KOPT-K1 (cell line): ENCODE measurements at regions not wholly inside any gene's neighbourhood (a gene's known extent, or its start where the extent isn't known, plus 50 kb on each side); places are given as distances from the start of the nearest gene placed in this dataset.
"Not testable (repeated sequence)": the region's sequence is repeated elsewhere in the genome, so short reads cannot be mapped to it uniquely, and the experiment has no call there.

ENCODE experiments used
- H3K27ac ChIP-seq: fragments of 200-600 bp; sonication (generic); 2 replicates; pipeline ENCODE4 v1.5.1; 2016; ENCODE audit warnings: antibody characterized with exemption, mild to moderate bottlenecking, low read depth, low read length; ENCODE audit not compliant: poor library complexity, severe bottlenecking
- H3K36me3 ChIP-seq: fragments of 200-600 bp; sonication (generic); 2 replicates; pipeline ENCODE4 v1.5.1; 2017; ENCODE audit warnings: antibody characterized with exemption, mild to moderate bottlenecking, low read length, moderate library complexity; ENCODE audit not compliant: insufficient read depth
- H3K9me3 ChIP-seq: fragments of 200-600 bp; sonication (generic); 2 replicates; pipeline ENCODE4 v1.5.1; 2017; ENCODE audit warnings: antibody characterized with exemption, low read length, mild to moderate bottlenecking; ENCODE audit not compliant: insufficient read depth, poor library complexity, severe bottlenecking

DNA sequence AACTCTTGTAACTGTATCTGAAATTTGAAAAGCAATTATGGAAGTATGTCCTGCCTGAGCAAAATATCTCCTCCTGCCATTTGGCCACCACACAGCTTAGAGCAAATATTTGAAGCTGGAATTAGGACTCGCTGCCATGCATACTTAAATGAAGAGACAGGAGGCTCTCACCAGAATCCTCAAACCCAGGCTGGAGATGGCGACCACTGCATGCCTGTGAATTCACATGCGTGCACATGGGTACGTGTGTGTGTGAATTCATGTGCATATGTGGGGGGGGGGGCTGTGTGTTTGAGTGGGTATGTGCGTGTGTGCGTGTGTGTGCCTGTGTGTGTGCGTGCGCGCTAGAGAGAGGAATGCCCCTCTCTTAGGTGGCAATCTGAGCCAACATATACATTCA, 84.1 kb upstream of the IRX1 start:
- no peaks in the 10 kb centered on the region for H3K36me3 ChIP-seq
- no peak overlapping the region for H3K27ac ChIP-seq
- no peaks in the 10 kb centered on the region for H3K9me3 ChIP-seq

DNA sequence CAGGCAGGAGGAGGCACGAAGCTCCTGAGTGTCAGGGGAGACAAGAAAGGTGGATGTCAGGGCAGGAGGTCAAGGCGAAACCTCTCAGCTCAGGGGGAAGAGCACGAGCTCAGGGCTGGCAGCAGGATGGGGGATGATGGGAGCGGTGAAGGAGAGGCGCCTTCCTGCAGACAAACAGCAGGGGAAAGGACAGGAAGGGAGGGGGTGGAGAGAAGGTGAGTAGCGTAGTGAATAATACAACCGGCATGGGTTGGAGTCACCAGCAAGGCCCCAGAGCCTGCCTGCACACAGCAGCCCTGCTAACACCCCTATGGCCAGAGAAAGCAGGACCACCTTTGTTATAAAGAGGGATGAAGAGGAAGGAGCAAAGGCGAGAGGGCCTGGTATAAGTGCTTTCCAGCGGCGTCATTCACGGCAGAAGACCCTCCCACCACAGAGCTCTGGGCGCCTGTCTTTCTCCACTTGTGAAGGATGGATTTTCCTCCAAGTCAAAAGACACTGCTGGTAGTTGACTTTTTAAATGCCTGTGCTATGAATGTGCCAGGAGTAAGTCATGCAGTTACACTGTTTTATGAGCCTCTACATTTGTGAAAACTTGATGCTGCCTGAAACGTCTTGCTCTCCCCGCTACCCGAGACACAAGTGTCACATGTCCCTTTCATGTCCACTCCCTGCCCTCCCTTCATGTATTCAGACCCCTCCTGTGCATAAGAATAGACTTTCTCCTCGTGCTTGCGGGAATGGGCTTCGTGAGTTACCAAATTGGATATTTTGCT, 84.8 kb upstream of the IRX1 start:
- Histone ChIP-seq H3K9me3 (no peaks in the 10 kb centered on the region), H3K36me3 (no peaks in the 10 kb centered on the region), H3K27ac (no peak overlapping the region)

DNA sequence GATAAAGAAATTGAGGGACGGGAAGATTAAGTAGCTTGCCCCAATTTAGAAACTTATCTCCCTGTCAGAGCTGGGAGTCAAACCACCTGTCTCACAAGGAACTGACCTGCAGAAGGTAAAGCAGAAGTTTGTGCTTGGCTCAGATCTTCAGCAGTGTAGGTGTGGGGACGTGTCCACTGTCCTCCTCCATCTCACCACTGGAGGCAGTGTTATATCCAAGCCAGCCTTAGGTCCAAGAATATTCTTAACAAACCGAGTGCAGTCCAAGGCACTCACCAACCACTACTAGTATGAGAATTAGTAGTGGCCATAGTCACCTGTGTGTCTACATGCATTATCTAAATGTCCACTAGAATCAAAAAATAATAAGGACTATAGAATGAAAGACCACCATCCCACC, 86.3 kb upstream of the IRX1 start:
- Histone ChIP-seq H3K9me3 (no peaks in the 10 kb centered on the region), H3K36me3 (no peaks in the 10 kb centered on the region), H3K27ac (no peak overlapping the region)

DNA sequence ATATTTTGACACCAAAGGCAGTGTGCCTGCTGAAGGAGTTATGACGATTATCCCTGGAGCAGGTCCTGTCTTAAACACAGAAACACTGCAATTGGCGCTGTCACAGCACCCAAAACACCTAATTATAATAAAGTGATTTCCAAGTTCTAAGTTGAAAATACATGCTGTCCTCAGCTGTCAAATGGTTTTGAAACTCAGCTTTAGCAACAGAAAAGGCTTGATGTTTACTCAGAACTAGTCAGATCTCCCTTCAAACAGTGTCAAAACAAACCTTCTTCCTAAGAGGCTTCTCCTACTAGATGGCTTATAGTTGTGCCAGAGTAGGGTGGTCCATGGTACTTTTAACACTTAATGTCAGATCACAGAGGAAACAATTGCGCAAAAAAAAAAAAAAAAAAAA, 87.2 kb upstream of the IRX1 start:
- H3K36me3 ChIP-seq, result no peaks in the 10 kb centered on the region
- no peaks in the 10 kb centered on the region for H3K9me3 ChIP-seq
- H3K27ac ChIP-seq, result no peak overlapping the region

GRCh38 chr5:3490957-3491507, 104.6 kb upstream of the IRX1 start:
- no peak overlapping the region for H3K27ac ChIP-seq
- H3K9me3 ChIP-seq, result no peaks in the 10 kb centered on the region
- H3K36me3 ChIP-seq, result no peaks in the 10 kb centered on the region

- H3K36me3 ChIP-seq, result no peaks in the 10 kb centered on the region
- H3K9me3 ChIP-seq, result no peaks in the 10 kb centered on the region
- no peak overlapping the region for H3K27ac ChIP-seq
These were observed 106.3 kb upstream of the IRX1 start for GRCh38 chr5:3489239-3489843.

DNA sequence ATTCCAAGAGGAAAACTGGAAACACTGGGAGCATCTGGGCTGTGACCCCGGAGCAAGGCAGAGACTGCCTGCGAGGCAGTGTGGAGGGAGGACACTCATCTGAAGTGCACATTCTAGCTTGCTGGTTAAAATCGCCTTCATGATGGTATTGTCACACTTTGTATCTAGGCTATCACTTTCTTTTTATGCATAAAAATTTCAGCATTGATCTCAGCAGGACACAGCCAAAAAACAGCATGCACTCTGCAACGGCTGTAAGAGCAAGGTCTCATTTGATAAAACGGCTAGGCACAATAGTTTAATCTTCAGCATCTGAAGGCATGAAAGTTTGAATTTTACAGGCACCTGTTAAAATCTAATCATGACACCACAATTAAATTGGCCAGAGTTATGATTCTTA, 110.8 kb upstream of the IRX1 start:
- Histone ChIP-seq H3K27ac (peak overlapping the region; percentile 53), H3K36me3 (no peaks in the 10 kb centered on the region), H3K9me3 (no peaks in the 10 kb centered on the region)

- Histone ChIP-seq H3K27ac (no peak overlapping the region), H3K36me3 (no peaks in the 10 kb centered on the region), H3K9me3 (no peaks in the 10 kb centered on the region)
These were observed 114.5 kb upstream of the IRX1 start for GRCh38 chr5:3481175-3481574.

- Histone ChIP-seq H3K9me3 (no peaks in the 10 kb centered on the region), H3K36me3 (no peaks in the 10 kb centered on the region), H3K27ac (no peak overlapping the region)
These were observed 120.0 kb upstream of the IRX1 start for GRCh38 chr5:3475674-3476073.

GRCh38 chr5:3466392-3466791, 129.2 kb upstream of the IRX1 start:
- Histone ChIP-seq H3K27ac (no peak overlapping the region), H3K9me3 (peaks cover 17% of the 10 kb centered on the region), H3K36me3 (no peaks in the 10 kb centered on the region)

DNA sequence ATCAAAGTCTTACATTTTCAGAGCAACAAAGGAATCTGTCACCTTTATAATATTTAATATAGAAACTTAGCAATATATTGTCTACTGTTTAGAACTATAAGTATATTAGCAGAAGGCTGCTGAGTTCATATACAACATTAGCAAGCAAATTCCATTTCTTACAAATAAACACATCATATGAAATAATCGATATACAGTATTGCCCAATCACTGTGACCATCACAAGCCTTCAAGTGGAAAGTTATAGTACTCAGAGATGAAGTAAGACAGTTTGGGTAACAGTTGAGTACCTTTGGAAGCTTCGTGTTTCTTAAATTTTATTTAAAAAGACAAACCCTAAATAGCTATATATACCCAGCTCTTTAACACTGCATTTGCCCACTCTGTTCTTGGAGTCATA, 135.2 kb upstream of the IRX1 start:
- Histone ChIP-seq H3K36me3 (no peaks in the 10 kb centered on the region), H3K27ac (no peak overlapping the region), H3K9me3 (peaks cover 2% of the 10 kb centered on the region)

DNA sequence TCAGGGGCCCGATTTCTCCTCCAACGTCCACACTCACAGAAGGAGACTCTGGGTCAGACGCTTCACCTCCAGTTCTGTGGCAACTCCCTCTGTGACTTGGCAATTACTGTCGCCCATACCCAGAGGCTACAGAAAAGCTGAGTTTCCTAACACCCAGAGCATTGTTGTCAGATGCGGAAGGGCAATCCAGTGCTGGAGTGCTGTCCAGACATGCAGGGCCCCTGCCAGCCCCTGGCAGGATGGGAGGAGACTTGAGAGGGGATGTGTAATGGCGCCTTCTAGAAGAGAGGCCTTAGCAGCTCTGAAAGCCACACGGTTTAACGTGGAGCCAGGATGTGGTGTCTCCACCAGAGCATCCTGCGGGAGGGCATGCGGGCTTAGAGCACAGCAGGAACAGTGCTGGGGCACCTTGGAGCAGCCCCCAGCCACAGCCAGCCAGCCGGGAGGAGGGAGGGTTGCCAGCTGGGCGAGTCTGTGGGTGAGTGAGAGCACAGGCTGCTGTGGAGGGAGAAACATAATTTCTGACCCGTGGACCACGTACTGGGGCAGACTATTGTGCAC, 139.4 kb upstream of the IRX1 start:
- H3K27ac ChIP-seq, result no peak overlapping the region
- no peaks in the 10 kb centered on the region for H3K9me3 ChIP-seq
- no peaks in the 10 kb centered on the region for H3K36me3 ChIP-seq

DNA sequence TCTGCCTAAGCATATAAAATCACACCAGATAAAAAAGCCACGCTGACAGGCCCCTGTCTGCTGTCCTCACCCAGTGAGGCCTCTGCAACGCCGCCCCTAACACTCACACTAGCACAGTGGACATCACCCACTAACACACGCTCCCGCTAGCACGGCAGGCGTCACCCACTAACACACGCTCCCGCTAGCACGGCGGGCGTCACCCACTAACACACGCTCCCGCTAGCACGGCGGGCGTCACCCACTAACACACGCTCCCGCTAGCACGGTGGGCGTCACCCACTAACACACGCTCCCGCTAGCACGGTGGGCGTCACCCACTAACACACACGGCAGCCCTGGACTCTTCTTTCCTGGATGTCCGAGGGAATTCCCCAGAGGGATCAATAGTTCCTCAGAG, 141.6 kb upstream of the IRX1 start:
- H3K9me3 ChIP-seq, H3K36me3 ChIP-seq, H3K27ac ChIP-seq: not testable (repeated sequence)

GRCh38 chr5:3452622-3453021, 143.0 kb upstream of the IRX1 start:
- Histone ChIP-seq H3K9me3 (no peaks in the 10 kb centered on the region), H3K36me3 (no peaks in the 10 kb centered on the region), H3K27ac (no peak overlapping the region)

- H3K27ac ChIP-seq, result no peak overlapping the region
- no peaks in the 10 kb centered on the region for H3K36me3 ChIP-seq
- no peaks in the 10 kb centered on the region for H3K9me3 ChIP-seq
These were observed 143.7 kb upstream of the IRX1 start for GRCh38 chr5:3451961-3452360.

DNA sequence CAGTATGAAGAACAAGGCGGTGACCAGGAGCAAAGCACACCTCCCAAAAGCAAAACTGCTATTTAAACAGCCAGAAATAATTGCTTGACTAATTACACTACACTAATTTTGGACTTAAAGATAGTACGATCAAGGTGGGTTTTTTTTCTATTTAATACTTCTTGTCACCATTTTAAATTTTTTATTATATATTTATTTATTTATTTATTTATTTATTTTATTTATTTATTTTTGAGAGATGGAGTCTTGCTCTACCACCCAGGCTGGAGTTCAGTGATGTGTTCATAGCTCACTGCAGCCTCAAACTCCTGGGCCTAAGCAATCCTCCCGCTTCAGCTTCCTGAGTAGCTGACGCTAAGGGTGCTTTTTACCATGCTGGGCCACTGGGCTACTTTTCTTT, 146.2 kb upstream of the IRX1 start:
- Histone ChIP-seq H3K9me3 (peaks cover 7% of the 10 kb centered on the region), H3K36me3 (no peaks in the 10 kb centered on the region)

More for the DNA sequence above, 146.2 kb upstream of the IRX1 start:
- H3K27ac ChIP-seq, result no peak overlapping the region
